ENCODE measurements at regions not wholly inside any gene's neighbourhood (a gene's known extent, or its start where the extent isn't known, plus 50 kb on each side); places are given as distances from the start of the nearest gene placed in this dataset.

DNA sequence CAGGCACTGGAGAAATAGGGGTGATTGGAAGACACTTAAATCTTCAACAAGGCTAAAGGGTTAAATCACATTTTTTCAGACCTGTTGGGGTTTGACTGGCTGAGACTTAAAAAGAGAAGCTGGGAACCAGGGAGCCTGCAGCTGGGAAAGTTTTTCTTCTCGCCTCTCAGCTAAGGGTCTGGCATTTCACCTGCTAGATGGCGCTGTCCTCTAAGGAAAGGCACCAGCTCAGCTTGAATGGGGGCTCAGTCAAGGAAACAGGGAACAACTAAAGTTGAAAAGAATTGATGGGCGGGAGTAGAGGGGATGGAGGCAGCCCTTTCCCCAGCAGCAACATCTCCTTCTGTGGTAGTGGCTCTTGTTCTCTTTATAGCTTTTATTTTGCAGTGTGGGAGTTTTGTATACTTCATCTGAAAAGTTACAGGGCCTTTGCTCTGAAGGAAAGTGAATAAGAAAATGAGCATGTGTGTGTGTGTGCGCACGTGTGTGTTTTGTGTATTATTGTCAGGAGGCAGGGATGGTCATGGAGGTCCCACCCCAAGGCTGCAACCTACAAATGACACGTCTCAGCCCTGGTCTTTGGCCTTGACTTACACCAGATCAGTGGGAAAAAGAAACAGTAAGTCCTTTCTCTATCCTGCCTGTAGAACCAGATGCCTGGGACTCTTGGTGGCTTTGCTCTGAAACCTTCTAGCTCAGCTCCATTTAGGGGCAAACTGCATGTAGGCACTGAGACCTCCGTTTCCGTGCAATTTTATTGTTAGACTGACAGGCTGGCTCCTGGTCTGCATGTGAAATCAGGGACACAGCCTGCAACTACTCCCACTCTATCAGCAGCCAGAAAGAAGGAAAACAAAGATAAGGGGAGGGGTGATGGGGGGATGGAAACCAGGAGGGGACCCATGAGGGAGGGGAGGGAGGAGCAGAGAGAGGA lies 316.2 kb upstream of the CLINT1 start:
- Histone ChIP-seq H3K36me3 (ENCODE audit: control insufficient read depth in 1 of 2, insufficient read depth in 2 of 2, low read length in 2 of 2) (no peaks in the 10 kb centered on the region), H3K9me3 (ENCODE audit: control insufficient read depth in 1 of 2, low read length in 2 of 2) (no peaks in the 10 kb centered on the region), H3K4me3 (ENCODE audit: low read depth in 1 of 2, low read length in 2 of 2) (no peak overlapping the region), H3K4me1 (ENCODE audit: control insufficient read depth in 1 of 2, insufficient read depth in 2 of 2, low read length in 2 of 2) (no peaks in the 10 kb centered on the region), H3K27ac (ENCODE audit: low read length) (no peak overlapping the region), H3K27me3 (ENCODE audit: low read depth, low read length) (no peaks in the 10 kb centered on the region)

- Histone ChIP-seq H3K36me3 (ENCODE audit: control insufficient read depth in 1 of 2, insufficient read depth in 2 of 2, low read length in 2 of 2) (no peaks in the 10 kb centered on the region), H3K9me3 (ENCODE audit: control insufficient read depth in 1 of 2, low read length in 2 of 2) (no peaks in the 10 kb centered on the region), H3K4me1 (ENCODE audit: control insufficient read depth in 1 of 2, insufficient read depth in 2 of 2, low read length in 2 of 2) (no peaks in the 10 kb centered on the region), H3K27ac (ENCODE audit: low read length) (no peak overlapping the region), H3K4me3 (ENCODE audit: low read depth in 1 of 2, low read length in 2 of 2) (no peak overlapping the region), H3K27me3 (ENCODE audit: low read depth, low read length) (no peaks in the 10 kb centered on the region)
These were observed 315.1 kb upstream of the CLINT1 start for GRCh38 chr5:158174026-158174425.

GRCh38 chr5:158172005-158172404 lies 313.1 kb upstream of the CLINT1 start:
- Histone ChIP-seq H3K4me1 (ENCODE audit: control insufficient read depth in 1 of 2, insufficient read depth in 2 of 2, low read length in 2 of 2) (no peaks in the 10 kb centered on the region), H3K27ac (ENCODE audit: low read length) (no peak overlapping the region), H3K27me3 (ENCODE audit: low read depth, low read length) (no peaks in the 10 kb centered on the region), H3K36me3 (ENCODE audit: control insufficient read depth in 1 of 2, insufficient read depth in 2 of 2, low read length in 2 of 2) (no peaks in the 10 kb centered on the region), H3K9me3 (ENCODE audit: control insufficient read depth in 1 of 2, low read length in 2 of 2) (no peaks in the 10 kb centered on the region), H3K4me3 (ENCODE audit: low read depth in 1 of 2, low read length in 2 of 2) (no peak overlapping the region)

DNA sequence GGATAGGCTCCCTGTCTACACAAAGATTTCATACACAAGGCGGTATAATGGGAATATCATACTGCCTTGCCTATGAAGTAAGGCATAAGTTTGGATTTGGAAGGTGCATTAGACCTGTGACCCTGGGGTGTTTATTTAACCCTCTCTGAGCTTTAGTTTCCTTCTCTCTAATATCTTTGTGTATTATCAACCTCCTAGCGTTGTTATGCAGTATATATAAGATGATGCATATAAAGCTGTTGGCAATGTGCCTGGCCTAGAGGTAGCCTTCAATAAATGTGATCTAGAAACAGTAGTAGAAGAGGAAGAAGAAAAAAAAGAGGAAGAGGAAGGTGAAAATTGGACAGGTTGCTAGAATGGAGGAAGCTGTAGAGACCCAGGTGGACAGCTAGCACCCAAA lies 311.6 kb upstream of the CLINT1 start:
- Histone ChIP-seq H3K27ac (ENCODE audit: low read length) (no peak overlapping the region), H3K36me3 (ENCODE audit: control insufficient read depth in 1 of 2, insufficient read depth in 2 of 2, low read length in 2 of 2) (no peaks in the 10 kb centered on the region), H3K4me3 (ENCODE audit: low read depth in 1 of 2, low read length in 2 of 2) (no peak overlapping the region), H3K27me3 (ENCODE audit: low read depth, low read length) (no peaks in the 10 kb centered on the region), H3K4me1 (ENCODE audit: control insufficient read depth in 1 of 2, insufficient read depth in 2 of 2, low read length in 2 of 2) (no peaks in the 10 kb centered on the region), H3K9me3 (ENCODE audit: control insufficient read depth in 1 of 2, low read length in 2 of 2) (no peaks in the 10 kb centered on the region)

- Histone ChIP-seq H3K36me3 (ENCODE audit: control insufficient read depth in 1 of 2, insufficient read depth in 2 of 2, low read length in 2 of 2) (no peaks in the 10 kb centered on the region), H3K27me3 (ENCODE audit: low read depth, low read length) (no peaks in the 10 kb centered on the region), H3K9me3 (ENCODE audit: control insufficient read depth in 1 of 2, low read length in 2 of 2) (no peaks in the 10 kb centered on the region), H3K27ac (ENCODE audit: low read length) (no peak overlapping the region), H3K4me1 (ENCODE audit: control insufficient read depth in 1 of 2, insufficient read depth in 2 of 2, low read length in 2 of 2) (no peaks in the 10 kb centered on the region), H3K4me3 (ENCODE audit: low read depth in 1 of 2, low read length in 2 of 2) (no peak overlapping the region)
These were observed 311.1 kb upstream of the CLINT1 start for GRCh38 chr5:158170060-158170459.

DNA sequence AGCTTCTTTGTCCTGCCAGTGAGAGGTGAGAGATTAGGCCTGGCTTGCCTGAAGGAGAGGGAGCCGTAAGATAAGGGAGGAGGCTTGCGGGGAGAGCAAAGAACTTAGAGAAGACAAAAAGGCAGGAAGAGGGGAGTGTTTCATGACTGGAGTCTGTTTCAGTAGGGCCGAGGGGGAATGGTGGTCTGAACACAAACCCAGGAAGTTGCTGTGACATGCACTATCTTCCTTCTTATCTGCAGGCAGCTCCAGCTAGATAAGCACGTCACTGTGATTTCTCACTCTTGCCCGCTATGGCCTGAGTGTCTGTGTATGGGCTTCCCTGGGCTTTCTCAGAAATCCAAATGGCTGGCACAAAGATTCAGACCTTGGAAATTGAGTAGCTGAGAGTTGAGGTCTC lies 307.5 kb upstream of the CLINT1 start:
- Histone ChIP-seq H3K27me3 (ENCODE audit: low read depth, low read length) (no peaks in the 10 kb centered on the region), H3K27ac (ENCODE audit: low read length) (no peak overlapping the region), H3K36me3 (ENCODE audit: control insufficient read depth in 1 of 2, insufficient read depth in 2 of 2, low read length in 2 of 2) (no peaks in the 10 kb centered on the region), H3K4me1 (ENCODE audit: control insufficient read depth in 1 of 2, insufficient read depth in 2 of 2, low read length in 2 of 2) (no peaks in the 10 kb centered on the region), H3K4me3 (ENCODE audit: low read depth in 1 of 2, low read length in 2 of 2) (no peak overlapping the region), H3K9me3 (ENCODE audit: control insufficient read depth in 1 of 2, low read length in 2 of 2) (no peaks in the 10 kb centered on the region)

- no peaks in the 10 kb centered on the region for H3K4me1 ChIP-seq (ENCODE audit: control insufficient read depth in 1 of 2, insufficient read depth in 2 of 2, low read length in 2 of 2)
- H3K27ac ChIP-seq (ENCODE audit: low read length): no peak overlapping the region
- no peaks in the 10 kb centered on the region for H3K27me3 ChIP-seq (ENCODE audit: low read depth, low read length)
- H3K4me3 ChIP-seq (ENCODE audit: low read depth in 1 of 2, low read length in 2 of 2): no peak overlapping the region
- no peaks in the 10 kb centered on the region for H3K36me3 ChIP-seq (ENCODE audit: control insufficient read depth in 1 of 2, insufficient read depth in 2 of 2, low read length in 2 of 2)
- H3K9me3 ChIP-seq (ENCODE audit: control insufficient read depth in 1 of 2, low read length in 2 of 2): no peaks in the 10 kb centered on the region
These were observed 306.7 kb upstream of the CLINT1 start for GRCh38 chr5:158165647-158166046.

- no peaks in the 10 kb centered on the region for H3K27me3 ChIP-seq (ENCODE audit: low read depth, low read length)
- H3K4me1 ChIP-seq (ENCODE audit: control insufficient read depth in 1 of 2, insufficient read depth in 2 of 2, low read length in 2 of 2): no peaks in the 10 kb centered on the region
- no peaks in the 10 kb centered on the region for H3K9me3 ChIP-seq (ENCODE audit: control insufficient read depth in 1 of 2, low read length in 2 of 2)
These were observed 305.5 kb upstream of the CLINT1 start for GRCh38 chr5:158164296-158165047.

DNA sequence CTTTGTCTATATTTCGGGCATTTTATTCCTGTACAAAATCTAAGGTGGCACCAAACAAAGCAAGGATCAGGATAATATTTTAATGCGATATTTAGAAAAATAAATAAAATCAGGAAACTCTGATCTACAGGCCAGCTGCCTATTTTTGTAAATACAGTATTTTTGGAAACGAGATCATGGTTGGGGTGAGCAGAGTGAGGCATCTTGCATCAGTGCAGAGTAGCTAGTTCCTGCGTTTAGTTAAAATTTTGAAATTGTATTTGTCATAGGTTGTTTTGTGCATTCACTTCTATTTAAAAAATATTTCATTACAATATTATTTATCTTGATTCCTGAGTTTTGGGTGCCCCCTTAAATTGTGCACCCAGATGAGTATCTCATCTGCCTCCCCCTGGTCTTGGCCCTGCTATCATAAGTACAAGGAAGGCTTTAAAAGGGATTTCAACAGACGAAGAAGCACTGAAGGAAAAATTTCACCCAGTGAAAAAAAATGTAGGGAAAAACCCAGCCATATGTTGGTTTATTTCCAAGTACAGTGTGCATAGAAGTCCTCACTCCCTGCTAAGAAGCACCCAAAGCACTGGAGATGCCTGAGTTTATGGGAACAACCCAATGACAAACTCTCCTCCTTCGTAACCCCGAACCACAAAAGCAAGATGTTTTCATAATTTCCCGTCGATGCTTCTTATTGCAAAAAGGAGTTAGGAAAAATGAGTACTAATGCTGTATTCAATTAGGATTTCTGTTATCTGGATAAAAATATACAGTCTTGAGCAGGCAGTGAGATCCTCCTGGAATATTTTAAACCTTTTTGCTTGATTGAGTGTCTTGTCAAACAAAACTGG lies 304.7 kb upstream of the CLINT1 start:
- Histone ChIP-seq H3K4me1 (ENCODE audit: control insufficient read depth in 1 of 2, insufficient read depth in 2 of 2, low read length in 2 of 2) (no peaks in the 10 kb centered on the region), H3K9me3 (ENCODE audit: control insufficient read depth in 1 of 2, low read length in 2 of 2) (no peaks in the 10 kb centered on the region), H3K4me3 (ENCODE audit: low read depth in 1 of 2, low read length in 2 of 2) (no peak overlapping the region), H3K27me3 (ENCODE audit: low read depth, low read length) (no peaks in the 10 kb centered on the region), H3K36me3 (ENCODE audit: control insufficient read depth in 1 of 2, insufficient read depth in 2 of 2, low read length in 2 of 2) (no peaks in the 10 kb centered on the region), H3K27ac (ENCODE audit: low read length) (no peak overlapping the region)

More at GRCh38 chr5:158164296-158165047, 305.5 kb upstream of the CLINT1 start:
- no peak overlapping the region for H3K4me3 ChIP-seq (ENCODE audit: low read depth in 1 of 2, low read length in 2 of 2)
- no peaks in the 10 kb centered on the region for H3K36me3 ChIP-seq (ENCODE audit: control insufficient read depth in 1 of 2, insufficient read depth in 2 of 2, low read length in 2 of 2)
- H3K27ac ChIP-seq (ENCODE audit: low read length): no peak overlapping the region

- H3K4me1 ChIP-seq (ENCODE audit: control insufficient read depth in 1 of 2, insufficient read depth in 2 of 2, low read length in 2 of 2): no peaks in the 10 kb centered on the region
- no peaks in the 10 kb centered on the region for H3K9me3 ChIP-seq (ENCODE audit: control insufficient read depth in 1 of 2, low read length in 2 of 2)
- H3K4me3 ChIP-seq (ENCODE audit: low read depth in 1 of 2, low read length in 2 of 2): no peak overlapping the region
- H3K36me3 ChIP-seq (ENCODE audit: control insufficient read depth in 1 of 2, insufficient read depth in 2 of 2, low read length in 2 of 2): no peaks in the 10 kb centered on the region
- H3K27ac ChIP-seq (ENCODE audit: low read length): no peak overlapping the region
- no peaks in the 10 kb centered on the region for H3K27me3 ChIP-seq (ENCODE audit: low read depth, low read length)
These were observed 303.6 kb upstream of the CLINT1 start for GRCh38 chr5:158162479-158163034.

DNA sequence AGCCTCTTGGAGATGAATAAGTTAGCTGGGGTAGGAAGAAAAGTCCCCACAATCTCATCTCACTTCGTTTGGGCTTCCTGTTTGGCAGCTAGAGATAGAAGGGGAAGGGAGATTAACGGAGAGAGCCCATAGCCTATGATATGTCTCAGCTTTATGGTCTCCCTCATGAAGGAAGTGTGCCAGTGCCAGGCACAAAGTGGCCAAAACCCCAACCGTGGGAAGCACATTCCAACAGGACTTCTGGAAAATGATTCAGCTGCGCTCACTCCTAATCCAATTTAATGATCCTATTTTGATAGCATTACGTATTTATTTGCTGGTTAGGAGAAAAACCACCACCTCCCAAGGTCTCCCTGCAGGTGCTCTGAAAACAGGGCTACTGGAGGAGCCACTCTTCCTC lies 303.1 kb upstream of the CLINT1 start:
- Histone ChIP-seq H3K9me3 (ENCODE audit: control insufficient read depth in 1 of 2, low read length in 2 of 2) (no peaks in the 10 kb centered on the region), H3K27ac (ENCODE audit: low read length) (no peak overlapping the region), H3K36me3 (ENCODE audit: control insufficient read depth in 1 of 2, insufficient read depth in 2 of 2, low read length in 2 of 2) (no peaks in the 10 kb centered on the region), H3K27me3 (ENCODE audit: low read depth, low read length) (no peaks in the 10 kb centered on the region), H3K4me3 (ENCODE audit: low read depth in 1 of 2, low read length in 2 of 2) (no peak overlapping the region), H3K4me1 (ENCODE audit: control insufficient read depth in 1 of 2, insufficient read depth in 2 of 2, low read length in 2 of 2) (no peaks in the 10 kb centered on the region)
